ENCODE measurements at regions not wholly inside any gene's neighbourhood (a gene's known extent, or its start where the extent isn't known, plus 50 kb on each side); places are given as distances from the start of the nearest gene placed in this dataset.

- no peak for TF ChIP-seq POLR2A (IDR thresholded peaks at IDR 0.05)
- no peak for TF ChIP-seq CTCF (IDR thresholded peaks at IDR 0.05)
These were observed 184.4 kb upstream of the CCND2 start for GRCh38 chr12:4089121-4089606.

All from testis (tissue), 2 donors.